ENCODE measurements at regions not wholly inside any gene's neighbourhood (a gene's known extent, or its start where the extent isn't known, plus 50 kb on each side); places are given as distances from the start of the nearest gene placed in this dataset.

- WGBS = 36% methylated on average over 1 of the region's 1 CpG
- no peaks in the 10 kb centered on the region for H3K27me3 ChIP-seq (replicated peaks; ENCODE audit: insufficient read depth)
- no peaks in the 10 kb centered on the region for H3K36me3 ChIP-seq
- H3K4me1 ChIP-seq (replicated peaks) = no peaks in the 10 kb centered on the region
- no peaks in the 10 kb centered on the region for H3K9me3 ChIP-seq
- no peak overlapping the region for H3K4me3 ChIP-seq
- intact Hi-C loops (cut with DNase I) = no loop called here
- no peak overlapping the region for H3K27ac ChIP-seq
- DNase-seq (ENCODE audit: low spot score) = no peak
- TF ChIP-seq POLR2A (IDR thresholded peaks at IDR 0.05) = no peak
Measured at GRCh38 chr13:62563251-62563650, 1147.6 kb upstream of the PCDH20 start.

GRCh38 chr13:62556978-62557377 is 1141.3 kb upstream of the PCDH20 start:
- Histone ChIP-seq H3K27ac (no peak overlapping the region), H3K4me3 (no peak overlapping the region), H3K27me3 (replicated peaks; ENCODE audit: insufficient read depth) (no peaks in the 10 kb centered on the region), H3K4me1 (replicated peaks) (no peaks in the 10 kb centered on the region), H3K36me3 (no peaks in the 10 kb centered on the region), H3K9me3 (no peaks in the 10 kb centered on the region)
- no peak for DNase-seq (ENCODE audit: low spot score)
- WGBS = 73% methylated on average over 1 of the region's 1 CpG
- intact Hi-C loops (cut with DNase I) = no loop called here
- TF ChIP-seq POLR2A (IDR thresholded peaks at IDR 0.05) = no peak
- no peak for TF ChIP-seq CTCF (IDR thresholded peaks at IDR 0.05)
- TF ChIP-seq POLR2AphosphoS5 (IDR thresholded peaks at IDR 0.05) = no peak

GRCh38 chr13:62551588-62551987 is 1135.9 kb upstream of the PCDH20 start:
- no peak for DNase-seq (ENCODE audit: low spot score)
- Histone ChIP-seq H3K27ac (no peak overlapping the region), H3K4me3 (no peak overlapping the region), H3K9me3 (no peaks in the 10 kb centered on the region), H3K36me3 (no peaks in the 10 kb centered on the region), H3K27me3 (replicated peaks; ENCODE audit: insufficient read depth) (no peaks in the 10 kb centered on the region), H3K4me1 (replicated peaks) (no peaks in the 10 kb centered on the region)
- 20% methylated on average over 5 of the region's 5 CpGs for WGBS
- intact Hi-C loops (cut with DNase I) = no loop called here
- no peak for TF ChIP-seq POLR2A (IDR thresholded peaks at IDR 0.05)
- no peak for TF ChIP-seq CTCF (IDR thresholded peaks at IDR 0.05)
- no peak for TF ChIP-seq POLR2AphosphoS5 (IDR thresholded peaks at IDR 0.05)

- no peak for DNase-seq (ENCODE audit: low spot score)
- no peaks in the 10 kb centered on the region for H3K36me3 ChIP-seq
- 86% methylated on average over 4 of the region's 4 CpGs for WGBS
- no peak overlapping the region for H3K4me3 ChIP-seq
- H3K9me3 ChIP-seq = no peaks in the 10 kb centered on the region
- TF ChIP-seq POLR2A (IDR thresholded peaks at IDR 0.05) = no peak
- no peaks in the 10 kb centered on the region for H3K27me3 ChIP-seq (replicated peaks; ENCODE audit: insufficient read depth)
- H3K27ac ChIP-seq = no peak overlapping the region
- H3K4me1 ChIP-seq (replicated peaks) = no peaks in the 10 kb centered on the region
- intact Hi-C loops (cut with DNase I) = no loop called here
Measured at GRCh38 chr13:62544928-62545327, 1129.3 kb upstream of the PCDH20 start.

- intact Hi-C loops (cut with DNase I) = no loop called here
- TF ChIP-seq POLR2AphosphoS5 (IDR thresholded peaks at IDR 0.05) (no peak), CTCF (IDR thresholded peaks at IDR 0.05) (no peak), POLR2A (IDR thresholded peaks at IDR 0.05) (no peak)
- Histone ChIP-seq H3K27ac (no peak overlapping the region), H3K4me1 (replicated peaks) (no peaks in the 10 kb centered on the region), H3K27me3 (replicated peaks; ENCODE audit: insufficient read depth) (no peaks in the 10 kb centered on the region), H3K4me3 (no peak overlapping the region), H3K9me3 (no peaks in the 10 kb centered on the region), H3K36me3 (no peaks in the 10 kb centered on the region)
- DNase-seq (ENCODE audit: low spot score) = no peak
- 82% methylated on average over 1 of the region's 1 CpG for WGBS
Measured at GRCh38 chr13:62537593-62537992, 1121.9 kb upstream of the PCDH20 start.

GRCh38 chr13:62525652-62526051 is 1110.0 kb upstream of the PCDH20 start:
- 74% methylated on average over 2 of the region's 2 CpGs for WGBS
- no peaks in the 10 kb centered on the region for H3K27me3 ChIP-seq (replicated peaks; ENCODE audit: insufficient read depth)

More at GRCh38 chr13:62525652-62526051, 1110.0 kb upstream of the PCDH20 start:
- Histone ChIP-seq H3K27ac (no peak overlapping the region), H3K4me1 (replicated peaks) (no peaks in the 10 kb centered on the region), H3K4me3 (no peak overlapping the region), H3K9me3 (no peaks in the 10 kb centered on the region), H3K36me3 (no peaks in the 10 kb centered on the region)
- DNase-seq (ENCODE audit: low spot score) = no peak
- intact Hi-C loops (cut with DNase I) = no loop called here
- no peak for TF ChIP-seq CTCF (IDR thresholded peaks at IDR 0.05)
- TF ChIP-seq POLR2A (IDR thresholded peaks at IDR 0.05) = no peak
- TF ChIP-seq POLR2AphosphoS5 (IDR thresholded peaks at IDR 0.05) = no peak

All from prostate gland (tissue), 2 donors.